B cell (primary cell): ENCODE measurements at regions not wholly inside any gene's neighbourhood (a gene's known extent, or its start where the extent isn't known, plus 50 kb on each side); places are given as distances from the start of the nearest gene placed in this dataset.

Experiments used
- ATAC-seq: fragments of 200-7000 bp; cut with Tn5 transposase; one replicate; pipeline ENCODE4 v1.10.0; 2021; ENCODE audit warnings: low read depth, mild to moderate bottlenecking, moderate number of reproducible peaks, moderate library complexity
- CTCF ChIA-PET: fragments of 350-600 bp; sonication (Branson Sonifier 250); formaldehyde crosslinking; loops from one replicate; lab custom pipeline; 2021; ENCODE audit warnings: antibody characterized with exemption, inconsistent platforms; lab: Charles Lee
- POLR2A ChIA-PET: fragments of 350-600 bp; sonication (Branson Sonifier 250); formaldehyde crosslinking; loops from one replicate; lab custom pipeline; 2021; ENCODE audit warnings: antibody characterized with exemption; lab: Charles Lee
- DNase-seq: peaks from one replicate; pipeline ENCODE4 v3.0.0; 2013
- H2AFZ ChIP-seq: 2 replicates; pipeline ENCODE4 v1.6.1; 2012; ENCODE audit warnings: mild to moderate bottlenecking, low read depth, low read length; ENCODE audit not compliant: insufficient read depth, poor library complexity, severe bottlenecking
- H3K27ac ChIP-seq, 2 donors: 1 replicate in 1 of 2; 2 replicates in 1 of 2; pipeline ENCODE4 v1.5.1; 2012 to 2013; ENCODE audit warnings: low read length in 2 of 2, mild to moderate bottlenecking in 2 of 2, moderate library complexity in 1 of 2
- H3K27me3 ChIP-seq, 4 experiments: fragments of 200-600 bp in 1 of 4; sonication (generic) in 1 of 4; replicated peaks in 1 of 4; 1 replicate in 2 of 4; 2 replicates in 2 of 4; pipeline versions ENCODE4 v1.6.1 to v1.7.0; 2013 to 2016; ENCODE audit warnings: low read length in 3 of 4, mild to moderate bottlenecking in 2 of 4, mixed read lengths in 1 of 4, moderate library complexity in 1 of 4; ENCODE audit not compliant: insufficient read depth in 4 of 4, control insufficient read depth in 3 of 4; ENCODE audit errors: control extremely low read depth in 1 of 4
- H3K36me3 ChIP-seq, 2 experiments: replicated peaks in 1 of 2; 1 replicate in 1 of 2; 2 replicates in 1 of 2; pipeline versions ENCODE4 v1.6.1 to v1.7.1; 2013; ENCODE audit warnings: low read length in 1 of 2; ENCODE audit not compliant: insufficient read depth in 2 of 2, control insufficient read depth in 1 of 2; ENCODE audit errors: control extremely low read depth in 1 of 2, extremely low read depth in 1 of 2
- H3K4me1 ChIP-seq, 2 donors: fragments of 200-600 bp in 1 of 2; sonication (generic) in 1 of 2; 1 replicate in 1 of 2; 2 replicates in 1 of 2; pipeline versions ENCODE4 v1.5.1 to v1.6.1; 2013 to 2017; ENCODE audit warnings: low read length in 2 of 2; ENCODE audit not compliant: control insufficient read depth in 2 of 2, insufficient read depth in 2 of 2
- H3K4me2 ChIP-seq: replicated peaks from 2 replicates; pipeline ENCODE3; 2012; ENCODE audit warnings: mild to moderate bottlenecking, low read depth, low read length; ENCODE audit not compliant: poor library complexity, severe bottlenecking
- H3K4me3 ChIP-seq, 5 experiments: fragments of 200-600 bp in 1 of 5; sonication (generic) in 1 of 5; 1 replicate in 3 of 5; 2 replicates in 2 of 5; pipeline versions ENCODE4 v1.5.1 to v1.7.0; 2011 to 2016; ENCODE audit warnings: low read length in 4 of 5, mild to moderate bottlenecking in 4 of 5, low read depth in 2 of 5, control low read depth in 1 of 5, moderate library complexity in 1 of 5; ENCODE audit not compliant: insufficient read depth in 1 of 5; ENCODE audit errors: control extremely low read depth in 1 of 5, extremely low read depth in 1 of 5
- H3K79me2 ChIP-seq: fragments of 200-600 bp; sonication (generic); one replicate; pipeline ENCODE4 v1.6.0; 2016; ENCODE audit warnings: low read length; ENCODE audit not compliant: control insufficient read depth, insufficient read depth
- H3K9ac ChIP-seq: fragments of 200-600 bp; sonication (generic); 2 replicates; pipeline ENCODE4 v1.6.1; 2017; ENCODE audit warnings: mild to moderate bottlenecking, low read length, moderate library complexity
- H3K9me3 ChIP-seq, 3 donors: one replicate each; pipeline versions ENCODE4 v1.6.1 to v1.7.1; 2013; ENCODE audit warnings: low read length in 2 of 3; ENCODE audit not compliant: control insufficient read depth in 2 of 3, insufficient read depth in 1 of 3; ENCODE audit errors: control extremely low read depth in 1 of 3
- H4K20me1 ChIP-seq: 2 replicates; pipeline ENCODE4 v1.6.0; 2012; ENCODE audit warnings: mild to moderate bottlenecking, low read length; ENCODE audit not compliant: insufficient read depth, control insufficient read depth, poor library complexity, severe bottlenecking
- H3K27ac Mint-ChIP-seq: one replicate; pipeline ENCODE4 v1.8.0; 2021; ENCODE audit warnings: mixed read lengths
- H3K27me3 Mint-ChIP-seq: one replicate; pipeline ENCODE4 v1.8.0; 2021; ENCODE audit warnings: mixed read lengths
- H3K4me1 Mint-ChIP-seq: one replicate; pipeline ENCODE4 v1.8.0; 2021; ENCODE audit warnings: mixed read lengths
- H3K4me3 Mint-ChIP-seq: one replicate; pipeline ENCODE4 v1.8.0; 2021; ENCODE audit warnings: mixed read lengths
- H3K9me3 Mint-ChIP-seq: one replicate; pipeline ENCODE4 v1.8.0; 2022; ENCODE audit warnings: mixed read lengths; ENCODE audit not compliant: insufficient read depth
- EZH2 ChIP-seq: IDR thresholded peaks from 2 replicates; pipeline ENCODE4 v1.6.1; 2012; ENCODE audit warnings: borderline replicate concordance, low read depth, mild to moderate bottlenecking, moderate library complexity, low read length; ENCODE audit not compliant: insufficient read depth, poor library complexity, severe bottlenecking
- WGBS: methylation state at CpG from one replicate; pipeline ENCODE4 v1.1.5; 2013; ENCODE audit warnings: missing lambda C conversion rate; ENCODE audit not compliant: insufficient coverage; 5-methylcytosine and 5-hydroxymethylcytosine counted together
- intact Hi-C: fragments of 100-400 bp; cut with micrococcal nuclease; formaldehyde crosslinking; loops from one replicate; pipeline ENCODE4 v1.10.0; 2022
- TF ChIP-seq, protein P1 (sequence below): fragments of 200-600 bp; IDR thresholded peaks from one replicate; pipeline ENCODE4 v1.8.0; 2022; ENCODE audit warnings: antibody characterized with exemption, mild to moderate bottlenecking

GRCh38 chr11:114921697-114922096, 243.4 kb downstream of the NXPE2 start:
- DNase-seq, result no peak
- Histone ChIP-seq H3K36me3 (no peaks in the 10 kb centered on the region), H3K9me3 (peaks cover 0 to 4% (median 0%) of the 10 kb centered on the region in 3 donors), H3K9ac (no peak overlapping the region), H3K27me3 (no peaks in the 10 kb centered on the region), H3K27ac (no peak overlapping the region), H3K4me3 (no peak overlapping the region), H4K20me1 (no peaks in the 10 kb centered on the region), H3K4me1 (no peaks in the 10 kb centered on the region), H3K4me2 (no peak overlapping the region), H2AFZ (no peak overlapping the region), H3K79me2 (no peaks in the 10 kb centered on the region)
- H3K9me3 Mint-ChIP-seq, result peaks cover 3% of the 10 kb centered on the region
- TF ChIP-seq, protein P1, sequence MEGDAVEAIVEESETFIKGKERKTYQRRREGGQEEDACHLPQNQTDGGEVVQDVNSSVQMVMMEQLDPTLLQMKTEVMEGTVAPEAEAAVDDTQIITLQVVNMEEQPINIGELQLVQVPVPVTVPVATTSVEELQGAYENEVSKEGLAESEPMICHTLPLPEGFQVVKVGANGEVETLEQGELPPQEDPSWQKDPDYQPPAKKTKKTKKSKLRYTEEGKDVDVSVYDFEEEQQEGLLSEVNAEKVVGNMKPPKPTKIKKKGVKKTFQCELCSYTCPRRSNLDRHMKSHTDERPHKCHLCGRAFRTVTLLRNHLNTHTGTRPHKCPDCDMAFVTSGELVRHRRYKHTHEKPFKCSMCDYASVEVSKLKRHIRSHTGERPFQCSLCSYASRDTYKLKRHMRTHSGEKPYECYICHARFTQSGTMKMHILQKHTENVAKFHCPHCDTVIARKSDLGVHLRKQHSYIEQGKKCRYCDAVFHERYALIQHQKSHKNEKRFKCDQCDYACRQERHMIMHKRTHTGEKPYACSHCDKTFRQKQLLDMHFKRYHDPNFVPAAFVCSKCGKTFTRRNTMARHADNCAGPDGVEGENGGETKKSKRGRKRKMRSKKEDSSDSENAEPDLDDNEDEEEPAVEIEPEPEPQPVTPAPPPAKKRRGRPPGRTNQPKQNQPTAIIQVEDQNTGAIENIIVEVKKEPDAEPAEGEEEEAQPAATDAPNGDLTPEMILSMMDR, result no peak
- TF ChIP-seq EZH2, result no peak
- H3K27ac Mint-ChIP-seq, result no peak overlapping the region
- ChIA-PET POLR2A (no interaction called here), CTCF (no interaction called here)
- WGBS, result no CpG with 5 or more reads among the region's 2 CpGs
- H3K4me3 Mint-ChIP-seq, result no peak overlapping the region
- intact Hi-C loops, result no loop called here
- ATAC-seq, result no peak
- no peaks in the 10 kb centered on the region for H3K4me1 Mint-ChIP-seq
- no peaks in the 10 kb centered on the region for H3K27me3 Mint-ChIP-seq

DNA sequence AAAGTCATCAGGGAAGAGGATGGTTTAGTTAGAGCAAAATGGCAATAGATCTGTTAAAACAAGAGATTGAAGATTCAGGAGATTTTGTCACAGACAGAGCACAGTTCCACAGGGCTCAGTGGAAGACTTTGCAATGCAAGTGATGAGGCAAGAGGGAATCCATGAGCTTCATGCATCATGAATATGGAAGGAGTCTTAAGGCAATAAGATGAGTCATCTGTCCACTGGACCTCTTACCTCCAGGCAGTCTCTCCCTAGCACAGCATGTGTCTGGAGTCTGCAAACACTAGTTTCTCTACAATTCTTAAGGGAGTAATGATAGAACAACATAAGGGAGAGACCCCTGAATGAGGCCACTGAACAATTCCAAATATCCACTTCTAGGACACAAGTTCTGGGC, 245.7 kb downstream of the NXPE2 start:
- Histone ChIP-seq H4K20me1 (no peaks in the 10 kb centered on the region), H3K79me2 (no peaks in the 10 kb centered on the region), H3K4me3 (no peak overlapping the region), H3K9me3 (peaks cover 0 to 8% (median 0%) of the 10 kb centered on the region in 3 donors), H3K36me3 (no peaks in the 10 kb centered on the region), H3K27me3 (peaks cover 0 to 2% (median 0%) of the 10 kb centered on the region in 4 experiments), H2AFZ (no peak overlapping the region), H3K9ac (no peak overlapping the region), H3K4me2 (no peak overlapping the region), H3K4me1 (no peaks in the 10 kb centered on the region), H3K27ac (no peak overlapping the region)
- DNase-seq (no peak), ATAC-seq (no peak)
- Mint-ChIP-seq H3K27ac (no peak overlapping the region), H3K4me3 (no peak overlapping the region), H3K9me3 (peaks cover 3% of the 10 kb centered on the region), H3K27me3 (no peaks in the 10 kb centered on the region), H3K4me1 (no peaks in the 10 kb centered on the region)
- CTCF ChIA-PET, result no interaction called here
- no peak for TF ChIP-seq EZH2
- TF ChIP-seq, protein P1, result no peak
- intact Hi-C loops, result no loop called here
- POLR2A ChIA-PET, result no interaction called here
